ENCODE measurements at regions not wholly inside any gene's neighbourhood (a gene's known extent, or its start where the extent isn't known, plus 50 kb on each side); places are given as distances from the start of the nearest gene placed in this dataset.

GRCh38 chr22:33111491-33111890 is 53.3 kb upstream of the SYN3 start:
- intact Hi-C loops (cut with DNase I), result no loop called here
- DNase-seq (no peak), ATAC-seq (no peak)
- no peaks in the 10 kb centered on the region for H3K4me1 ChIP-seq (ENCODE audit: control insufficient read depth, insufficient read depth, low read length)
- no peak overlapping the region for H3K27ac ChIP-seq (ENCODE audit: low read length)
- H3K4me3 ChIP-seq (ENCODE audit: low read length), result no peak overlapping the region
- no peaks in the 10 kb centered on the region for H3K9me3 ChIP-seq (ENCODE audit: control insufficient read depth, low read length)
- no peaks in the 10 kb centered on the region for H3K27me3 ChIP-seq (ENCODE audit: control insufficient read depth, insufficient read depth)
- WGBS, result 28% methylated on average over 4 of the region's 4 CpGs

GRCh38 chr22:33110562-33111163 is 52.5 kb upstream of the SYN3 start:
- 87% methylated on average over 7 of the region's 7 CpGs for WGBS
- H3K9me3 ChIP-seq (ENCODE audit: control insufficient read depth, low read length), result no peaks in the 10 kb centered on the region
- no peak overlapping the region for H3K27ac ChIP-seq (ENCODE audit: low read length)
- H3K4me3 ChIP-seq (ENCODE audit: low read length), result no peak overlapping the region
- no peaks in the 10 kb centered on the region for H3K4me1 ChIP-seq (ENCODE audit: control insufficient read depth, insufficient read depth, low read length)
- no peaks in the 10 kb centered on the region for H3K27me3 ChIP-seq (ENCODE audit: control insufficient read depth, insufficient read depth)
- intact Hi-C loops (cut with DNase I), result no loop called here
- ATAC-seq, result no peak
- DNase-seq, result no peak

- Histone ChIP-seq H3K4me3 (ENCODE audit: low read length) (no peak overlapping the region), H3K27ac (ENCODE audit: low read length) (no peak overlapping the region), H3K9me3 (ENCODE audit: control insufficient read depth, low read length) (no peaks in the 10 kb centered on the region), H3K27me3 (ENCODE audit: control insufficient read depth, insufficient read depth) (no peaks in the 10 kb centered on the region), H3K4me1 (ENCODE audit: control insufficient read depth, insufficient read depth, low read length) (no peaks in the 10 kb centered on the region)
- 73% methylated on average over 7 of the region's 7 CpGs for WGBS
- DNase-seq (no peak), ATAC-seq (no peak)
- intact Hi-C loops (cut with DNase I), result no loop called here
Measured at GRCh38 chr22:33109514-33110430, 51.6 kb upstream of the SYN3 start.

GRCh38 chr22:33108037-33108436 is 49.9 kb upstream of the SYN3 start:
- no peak overlapping the region for H3K4me3 ChIP-seq (ENCODE audit: low read length)
- DNase-seq (no peak), ATAC-seq (no peak)
- H3K9me3 ChIP-seq (ENCODE audit: control insufficient read depth, low read length), result no peaks in the 10 kb centered on the region
- no peaks in the 10 kb centered on the region for H3K27me3 ChIP-seq (ENCODE audit: control insufficient read depth, insufficient read depth)
- intact Hi-C loops (cut with DNase I), result no loop called here
- WGBS, result 63% methylated on average over 5 of the region's 5 CpGs
- no peaks in the 10 kb centered on the region for H3K4me1 ChIP-seq (ENCODE audit: control insufficient read depth, insufficient read depth, low read length)
- H3K27ac ChIP-seq (ENCODE audit: low read length), result no peak overlapping the region
